ENCODE measurements at regions not wholly inside any gene's neighbourhood (a gene's known extent, or its start where the extent isn't known, plus 50 kb on each side); places are given as distances from the start of the nearest gene placed in this dataset.

GRCh38 chr9:91075279-91075678 lies 273.7 kb downstream of the SYK start:
- intact Hi-C loops (cut with DNase I; ENCODE audit: low total_unique reads) (no loop called here), in situ Hi-C loops (cut with MboI; ENCODE audit: low sequenced_read_pairs in 4 of 4) (no loop called here)
- H3K9me3 ChIP-seq, result no peaks in the 10 kb centered on the region
- DNase-seq (no peak), ATAC-seq (no peak)
- TF ChIP-seq CTCF (IDR thresholded peaks at IDR 0.05 in 4 of 5, conservative IDR thresholded peaks at IDR 0.05 in 1 of 5) (no peak), POLR2A (IDR thresholded peaks at IDR 0.05) (no peak)
- H3K4me3 ChIP-seq, result no peak overlapping the region
- H3K27ac ChIP-seq, result no peak overlapping the region
- no peaks in the 10 kb centered on the region for H3K27me3 ChIP-seq
- H3K4me1 ChIP-seq, result peaks cover 26 to 31% of the 10 kb centered on the region in 2 donors
- H3K36me3 ChIP-seq, result no peaks in the 10 kb centered on the region

GRCh38 chr9:91077624-91078368 lies 276.2 kb downstream of the SYK start:
- ATAC-seq (no peak), DNase-seq (no peak)
- Histone ChIP-seq H3K9me3 (no peaks in the 10 kb centered on the region), H3K27ac (no peak overlapping the region), H3K4me3 (no peak overlapping the region), H3K36me3 (no peaks in the 10 kb centered on the region), H3K27me3 (no peaks in the 10 kb centered on the region), H3K4me1 (peaks cover 12 to 17% of the 10 kb centered on the region in 2 donors)
- in situ Hi-C loops (cut with MboI; ENCODE audit: low sequenced_read_pairs in 4 of 4), result no loop called here
- intact Hi-C loops (cut with DNase I; ENCODE audit: low total_unique reads), result no loop called here
- TF ChIP-seq POLR2A (IDR thresholded peaks at IDR 0.05), result no peak
- no peak for TF ChIP-seq CTCF (IDR thresholded peaks at IDR 0.05 in 4 of 5, conservative IDR thresholded peaks at IDR 0.05 in 1 of 5)

- intact Hi-C loops (cut with DNase I; ENCODE audit: low total_unique reads), result no loop called here
- DNase-seq (no peak), ATAC-seq (no peak)
- TF ChIP-seq POLR2A (IDR thresholded peaks at IDR 0.05) (no peak), CTCF (IDR thresholded peaks at IDR 0.05 in 4 of 5, conservative IDR thresholded peaks at IDR 0.05 in 1 of 5) (no peak)
- in situ Hi-C loops (cut with MboI; ENCODE audit: low sequenced_read_pairs in 4 of 4), result no loop called here
- Histone ChIP-seq H3K4me1 (peaks cover 9 to 12% of the 10 kb centered on the region in 2 donors), H3K4me3 (no peak overlapping the region), H3K27ac (no peak overlapping the region), H3K36me3 (no peaks in the 10 kb centered on the region), H3K9me3 (no peaks in the 10 kb centered on the region), H3K27me3 (no peaks in the 10 kb centered on the region)
Measured at GRCh38 chr9:91078369-91078695, 276.7 kb downstream of the SYK start.

- no peaks in the 10 kb centered on the region for H3K27me3 ChIP-seq
- H3K9me3 ChIP-seq, result no peaks in the 10 kb centered on the region
- H3K27ac ChIP-seq, result no peak overlapping the region
- no peak overlapping the region for H3K4me3 ChIP-seq
- in situ Hi-C loops (cut with MboI; ENCODE audit: low sequenced_read_pairs in 4 of 4), result no loop called here
- DNase-seq (no peak), ATAC-seq (no peak)
- intact Hi-C loops (cut with DNase I; ENCODE audit: low total_unique reads), result no loop called here
- H3K36me3 ChIP-seq, result no peaks in the 10 kb centered on the region
- TF ChIP-seq CTCF (IDR thresholded peaks at IDR 0.05 in 4 of 5, conservative IDR thresholded peaks at IDR 0.05 in 1 of 5) (no peak), POLR2A (IDR thresholded peaks at IDR 0.05) (no peak)
- H3K4me1 ChIP-seq, result peaks cover 0 to 4% of the 10 kb centered on the region in 2 donors
Measured at GRCh38 chr9:91082731-91083130, 279.0 kb downstream of the AUH start.
